DND-41 (cell line): ENCODE measurements at regions not wholly inside any gene's neighbourhood (a gene's known extent, or its start where the extent isn't known, plus 50 kb on each side); places are given as distances from the start of the nearest gene placed in this dataset.
"Not testable (repeated sequence)": the region's sequence is repeated elsewhere in the genome, so short reads cannot be mapped to it uniquely, and the experiment has no call there.

Experiments used
- EZH2 ChIP-seq: IDR thresholded peaks from 3 replicates; pipeline ENCODE4 v1.6.1; 2012; ENCODE audit warnings: borderline replicate concordance, low read depth, mild to moderate bottlenecking, moderate library complexity, low read length, inconsistent platforms; ENCODE audit not compliant: severe bottlenecking
- TF ChIP-seq, protein P1 (sequence below): IDR thresholded peaks from 2 replicates; pipeline ENCODE4 v1.5.1; 2012; ENCODE audit warnings: borderline replicate concordance, low read length, moderate library complexity, mild to moderate bottlenecking; ENCODE audit not compliant: poor library complexity, severe bottlenecking; ENCODE audit errors: extremely low read depth

DNA sequence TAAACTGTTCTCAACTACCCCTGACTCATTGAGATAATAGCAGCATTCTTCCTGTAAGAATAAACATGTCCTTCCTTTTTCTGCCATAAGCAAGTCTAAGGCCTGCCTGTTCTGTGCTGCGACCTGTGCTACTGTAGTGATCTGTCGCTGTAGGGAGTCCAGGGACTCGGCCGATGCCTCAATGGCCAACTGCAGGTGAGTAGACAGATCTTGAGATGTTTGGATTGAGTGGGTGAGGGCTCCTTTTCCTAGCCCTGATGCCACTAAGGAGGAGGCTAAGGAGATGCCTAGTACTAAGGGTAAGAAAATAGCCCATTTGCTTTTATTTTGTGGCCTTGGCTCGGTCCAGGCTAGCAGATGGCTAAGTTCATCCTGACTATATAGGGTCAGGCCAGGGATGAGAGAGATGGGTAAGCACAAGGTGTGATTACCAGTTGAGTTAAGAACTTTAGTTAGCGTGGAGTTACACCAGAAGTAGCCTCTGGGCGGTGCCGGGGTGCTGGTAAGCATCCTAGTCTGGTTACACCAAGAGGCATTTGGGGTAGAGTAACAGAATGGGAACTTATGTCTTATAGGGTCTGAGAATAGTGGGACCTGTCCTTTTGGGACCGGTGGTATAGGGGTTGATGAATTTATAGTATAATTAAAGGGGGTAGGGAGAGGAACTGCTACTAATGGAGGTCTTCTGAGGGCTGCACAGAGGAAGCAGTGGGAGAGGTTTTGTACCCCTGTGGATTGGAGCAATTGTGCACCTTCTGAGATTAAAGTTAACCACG lies 642.4 kb upstream of the DPP6 start:
- TF ChIP-seq, protein P1, sequence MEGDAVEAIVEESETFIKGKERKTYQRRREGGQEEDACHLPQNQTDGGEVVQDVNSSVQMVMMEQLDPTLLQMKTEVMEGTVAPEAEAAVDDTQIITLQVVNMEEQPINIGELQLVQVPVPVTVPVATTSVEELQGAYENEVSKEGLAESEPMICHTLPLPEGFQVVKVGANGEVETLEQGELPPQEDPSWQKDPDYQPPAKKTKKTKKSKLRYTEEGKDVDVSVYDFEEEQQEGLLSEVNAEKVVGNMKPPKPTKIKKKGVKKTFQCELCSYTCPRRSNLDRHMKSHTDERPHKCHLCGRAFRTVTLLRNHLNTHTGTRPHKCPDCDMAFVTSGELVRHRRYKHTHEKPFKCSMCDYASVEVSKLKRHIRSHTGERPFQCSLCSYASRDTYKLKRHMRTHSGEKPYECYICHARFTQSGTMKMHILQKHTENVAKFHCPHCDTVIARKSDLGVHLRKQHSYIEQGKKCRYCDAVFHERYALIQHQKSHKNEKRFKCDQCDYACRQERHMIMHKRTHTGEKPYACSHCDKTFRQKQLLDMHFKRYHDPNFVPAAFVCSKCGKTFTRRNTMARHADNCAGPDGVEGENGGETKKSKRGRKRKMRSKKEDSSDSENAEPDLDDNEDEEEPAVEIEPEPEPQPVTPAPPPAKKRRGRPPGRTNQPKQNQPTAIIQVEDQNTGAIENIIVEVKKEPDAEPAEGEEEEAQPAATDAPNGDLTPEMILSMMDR: not testable (repeated sequence)
- not testable (repeated sequence) for TF ChIP-seq EZH2
